Cardiac muscle cell (in vitro differentiated cells and primary cell): ENCODE measurements at regions not wholly inside any gene's neighbourhood (a gene's known extent, or its start where the extent isn't known, plus 50 kb on each side); places are given as distances from the start of the nearest gene placed in this dataset.

Experiments used
- DNase-seq, 2 donors: peaks; one replicate each; pipeline versions ENCODE4 v3.0.0 to v3.0.0-alpha.2; 2010 to 2017; ENCODE audit warnings: low read depth in 1 of 2, low spot score in 1 of 2
- H3K27ac ChIP-seq: fragments of 200-600 bp; sonication (generic); 2 replicates; pipeline ENCODE4 v1.5.1; 2016
- H3K27me3 ChIP-seq: fragments of 200-600 bp; sonication (generic); 2 replicates; pipeline ENCODE4 v1.6.0; 2016; ENCODE audit warnings: control low read depth
- H3K36me3 ChIP-seq: fragments of 200-600 bp; sonication (generic); 2 replicates; pipeline ENCODE4 v1.5.1; 2016; ENCODE audit warnings: control low read depth
- H3K4me1 ChIP-seq: fragments of 200-600 bp; sonication (generic); 2 replicates; pipeline ENCODE4 v1.8.1; 2017; ENCODE audit warnings: low read depth, mild to moderate bottlenecking, mixed run types
- H3K4me3 ChIP-seq: fragments of 200-600 bp; sonication (generic); 2 replicates; pipeline ENCODE4 v1.5.1; 2016; ENCODE audit warnings: mild to moderate bottlenecking
- H3K9me3 ChIP-seq: fragments of 200-600 bp; sonication (generic); 2 replicates; pipeline ENCODE4 v1.5.1; 2017; ENCODE audit warnings: low read depth, mild to moderate bottlenecking, control low read depth
- CTCF ChIP-seq: IDR thresholded peaks from 2 replicates; pipeline ENCODE4 v1.5.1; 2012; ENCODE audit warnings: low read depth, mild to moderate bottlenecking, low read length

GRCh38 chr2:16473575-16473974, 192.1 kb downstream of the CYRIA start:
- Histone ChIP-seq H3K27me3 (no peaks in the 10 kb centered on the region), H3K36me3 (no peaks in the 10 kb centered on the region), H3K4me1 (no peaks in the 10 kb centered on the region), H3K4me3 (no peak overlapping the region), H3K27ac (no peak overlapping the region), H3K9me3 (no peaks in the 10 kb centered on the region)
- DNase-seq: no peak
- no peak for TF ChIP-seq CTCF

- no peaks in the 10 kb centered on the region for H3K4me1 ChIP-seq
- H3K27me3 ChIP-seq: no peaks in the 10 kb centered on the region
- TF ChIP-seq CTCF: no peak
- H3K36me3 ChIP-seq: no peaks in the 10 kb centered on the region
- no peak for DNase-seq
- H3K27ac ChIP-seq: no peak overlapping the region
- H3K4me3 ChIP-seq: no peak overlapping the region
- H3K9me3 ChIP-seq: no peaks in the 10 kb centered on the region
Measured at GRCh38 chr2:16470936-16471490, 194.6 kb downstream of the CYRIA start.

- Histone ChIP-seq H3K27ac (no peak overlapping the region), H3K4me1 (no peaks in the 10 kb centered on the region), H3K9me3 (no peaks in the 10 kb centered on the region), H3K36me3 (no peaks in the 10 kb centered on the region), H3K27me3 (no peaks in the 10 kb centered on the region), H3K4me3 (no peak overlapping the region)
- TF ChIP-seq CTCF: no peak
- no peak for DNase-seq
Measured at GRCh38 chr2:16466821-16467151, 198.8 kb downstream of the CYRIA start.

GRCh38 chr2:16466133-16466820, 199.4 kb downstream of the CYRIA start:
- no peak for TF ChIP-seq CTCF
- H3K4me1 ChIP-seq: peaks cover 4% of the 10 kb centered on the region
- H3K27ac ChIP-seq: no peak overlapping the region
- H3K4me3 ChIP-seq: no peak overlapping the region
- H3K9me3 ChIP-seq: no peaks in the 10 kb centered on the region
- no peak for DNase-seq
- no peaks in the 10 kb centered on the region for H3K27me3 ChIP-seq
- H3K36me3 ChIP-seq: no peaks in the 10 kb centered on the region

- H3K9me3 ChIP-seq: no peaks in the 10 kb centered on the region
Measured at GRCh38 chr2:16464641-16465040, 201.0 kb downstream of the CYRIA start.

More at GRCh38 chr2:16464641-16465040, 201.0 kb downstream of the CYRIA start:
- no peak overlapping the region for H3K27ac ChIP-seq
- no peaks in the 10 kb centered on the region for H3K27me3 ChIP-seq
- H3K4me1 ChIP-seq: peaks cover 4% of the 10 kb centered on the region
- DNase-seq: no peak
- TF ChIP-seq CTCF: no peak
- no peak overlapping the region for H3K4me3 ChIP-seq
- H3K36me3 ChIP-seq: no peaks in the 10 kb centered on the region
